ENCODE measurements at regions not wholly inside any gene's neighbourhood (a gene's known extent, or its start where the extent isn't known, plus 50 kb on each side); places are given as distances from the start of the nearest gene placed in this dataset.

- no peak for TF ChIP-seq CTCF (IDR thresholded peaks at IDR 0.05)
- no peak for TF ChIP-seq POLR2A (IDR thresholded peaks at IDR 0.05)
Measured at GRCh38 chr6:8279041-8279805, 156.1 kb downstream of the SLC35B3 start.

Data from body of pancreas (tissue), 4 donors.